ENCODE measurements at regions not wholly inside any gene's neighbourhood (a gene's known extent, or its start where the extent isn't known, plus 50 kb on each side); places are given as distances from the start of the nearest gene placed in this dataset.

- TF ChIP-seq CTCF (IDR thresholded peaks at IDR 0.05) (no peak), POLR2A (IDR thresholded peaks at IDR 0.05) (no peak)
Measured at GRCh38 chr2:221771297-221771696, 199.2 kb upstream of the EPHA4 start.
